Left cardiac atrium (tissue), 4 donors: ENCODE measurements at regions not wholly inside any gene's neighbourhood (a gene's known extent, or its start where the extent isn't known, plus 50 kb on each side); places are given as distances from the start of the nearest gene placed in this dataset.
"Not testable (repeated sequence)": the region's sequence is repeated elsewhere in the genome, so short reads cannot be mapped to it uniquely, and the experiment has no call there.

Source experiments
- ATAC-seq, 2 donors: fragments of 200-7000 bp; cut with Tn5 transposase; one replicate each; pipeline ENCODE4 v1.9.1; 2020; ENCODE audit warnings: mild to moderate bottlenecking in 2 of 2, moderate library complexity in 2 of 2
- DNase-seq: peaks from one replicate; pipeline ENCODE4 v3.0.0-alpha.2; 2020
- intact Hi-C, 2 donors: fragments of 100-400 bp; cut with DNase I; formaldehyde crosslinking; loops; one replicate each; pipeline versions ENCODE4 v1.14.1 to v1.15.1; 2022 to 2023
- donor health status: DM: no; HTN: yes; CAD: no.
- donor health status: DM: no; HTN: yes; CAD: no; lungs with severe emphysema.
- donor health status: DM: yes; HTN: yes; CAD: no.
- donor health status: Dilated cardiomyopathy.

- no peak for ATAC-seq
- no peak for DNase-seq
- intact Hi-C loops: no loop called here
These were observed 404.8 kb downstream of the EPHA5 start for GRCh38 chr4:65265526-65265925.

- no peak for ATAC-seq
- no peak for DNase-seq
- intact Hi-C loops: no loop called here
These were observed 411.0 kb downstream of the EPHA5 start for GRCh38 chr4:65259296-65259695.

- DNase-seq: no peak
- no peak for ATAC-seq
These were observed 419.4 kb downstream of the EPHA5 start for GRCh38 chr4:65250916-65251315.

DNA sequence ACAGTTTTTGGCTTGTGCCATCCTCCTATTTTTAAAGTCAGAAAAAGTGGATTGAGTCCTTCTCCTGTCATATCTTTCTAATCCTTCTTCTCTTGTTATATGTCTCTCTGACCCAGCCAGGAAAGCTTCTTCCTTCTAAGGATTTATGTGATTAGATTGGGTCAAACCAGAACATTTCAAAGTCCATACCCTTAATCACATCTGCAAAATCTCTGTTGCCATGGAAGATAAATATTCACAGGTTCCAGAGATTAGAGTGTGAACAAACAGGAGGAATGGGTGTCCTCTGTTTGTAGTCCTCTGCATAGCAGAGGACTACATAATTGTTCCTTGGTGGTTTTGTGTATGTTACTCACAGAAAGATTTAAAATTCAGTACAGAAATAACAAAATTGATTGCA, 421.2 kb downstream of the EPHA5 start:
- no peak for ATAC-seq
- no peak for DNase-seq
- intact Hi-C loops: no loop called here

More at GRCh38 chr4:65250916-65251315, 419.4 kb downstream of the EPHA5 start:
- intact Hi-C loops: no loop called here

DNA sequence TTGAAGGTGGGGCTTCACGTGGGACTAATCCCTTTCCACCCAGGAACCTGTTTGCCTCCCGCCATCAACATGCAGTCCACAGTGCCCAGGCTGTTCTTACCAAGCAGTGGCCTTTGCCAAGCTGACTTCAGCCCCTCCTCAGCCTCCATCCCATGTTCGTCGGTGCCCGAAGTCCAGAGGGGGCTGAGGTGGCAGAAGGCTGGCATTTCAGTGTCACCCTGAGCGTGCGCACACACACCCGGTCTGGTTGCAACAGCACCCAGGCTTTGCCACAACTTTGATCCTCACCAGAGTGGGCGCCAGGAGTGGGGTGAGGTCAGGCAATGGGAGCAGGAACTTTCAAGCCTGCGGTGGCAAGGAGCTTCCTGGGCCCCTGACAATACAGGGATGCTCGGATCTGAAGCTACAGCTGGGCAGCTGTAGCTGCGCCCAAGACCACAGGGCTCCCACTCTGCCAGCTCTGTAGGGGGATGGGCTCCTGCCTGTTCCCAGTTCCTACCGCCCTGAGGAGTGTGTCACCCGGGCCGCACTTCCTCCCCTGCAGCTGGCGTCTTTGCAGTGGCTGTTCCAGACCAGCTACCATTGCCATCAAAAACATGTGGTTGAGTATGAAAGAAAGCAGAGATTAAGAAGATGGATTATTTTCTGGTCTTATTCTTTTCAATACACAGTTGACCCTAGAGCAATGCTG, 428.0 kb downstream of the EPHA5 start:
- no peak for DNase-seq
- intact Hi-C loops: no loop called here
- no peak for ATAC-seq

DNA sequence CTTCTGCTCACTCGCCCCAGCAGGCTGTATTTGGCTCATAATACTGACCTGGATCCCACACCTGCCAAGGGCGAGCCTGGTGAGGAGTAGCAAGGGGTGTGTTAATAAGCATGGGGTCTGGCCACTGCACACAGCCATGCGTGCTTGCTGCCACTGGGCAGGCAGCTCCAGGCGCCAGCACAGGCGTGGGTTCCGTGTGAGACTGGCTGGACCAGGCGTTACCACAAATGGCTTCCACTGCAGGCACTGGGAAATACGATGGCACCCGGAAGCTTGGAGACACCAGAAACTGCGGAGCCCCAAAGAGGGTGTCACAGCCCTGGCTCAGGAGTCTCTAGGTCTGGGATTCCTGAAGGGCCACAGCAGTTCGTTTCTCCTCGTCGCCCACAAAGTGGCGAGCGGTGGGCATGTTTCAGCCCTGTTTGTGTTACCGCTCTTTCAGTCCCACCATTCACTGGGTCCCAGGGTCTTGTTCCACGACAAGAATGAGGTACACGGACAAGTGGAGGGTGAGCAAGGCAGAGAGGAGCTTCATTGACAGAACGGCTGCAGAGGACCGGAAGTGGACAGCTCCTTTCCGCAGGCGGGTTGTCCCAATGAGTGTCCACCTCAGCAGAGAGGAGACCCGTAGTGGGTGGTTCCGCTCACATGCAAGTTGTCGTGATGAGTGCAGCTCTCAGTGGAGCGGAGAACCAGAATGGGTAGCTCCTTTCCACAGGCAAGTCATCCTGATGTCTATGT, 428.9 kb downstream of the EPHA5 start:
- ATAC-seq (no peak), DNase-seq (no peak)
- intact Hi-C loops: no loop called here

- DNase-seq (no peak), ATAC-seq (no peak)
- intact Hi-C loops: no loop called here
These were observed 436.2 kb downstream of the EPHA5 start for GRCh38 chr4:65234061-65234460.

GRCh38 chr4:65227628-65228027, 442.7 kb downstream of the EPHA5 start:
- ATAC-seq (no peak), DNase-seq (no peak)
- intact Hi-C loops: no loop called here

- ATAC-seq (no peak), DNase-seq (no peak)
- intact Hi-C loops: no loop called here
These were observed 446.7 kb downstream of the EPHA5 start for GRCh38 chr4:65223601-65224000.

GRCh38 chr4:65223074-65223473, 447.2 kb downstream of the EPHA5 start:
- ATAC-seq, DNase-seq, intact Hi-C loops: not testable (repeated sequence)

DNA sequence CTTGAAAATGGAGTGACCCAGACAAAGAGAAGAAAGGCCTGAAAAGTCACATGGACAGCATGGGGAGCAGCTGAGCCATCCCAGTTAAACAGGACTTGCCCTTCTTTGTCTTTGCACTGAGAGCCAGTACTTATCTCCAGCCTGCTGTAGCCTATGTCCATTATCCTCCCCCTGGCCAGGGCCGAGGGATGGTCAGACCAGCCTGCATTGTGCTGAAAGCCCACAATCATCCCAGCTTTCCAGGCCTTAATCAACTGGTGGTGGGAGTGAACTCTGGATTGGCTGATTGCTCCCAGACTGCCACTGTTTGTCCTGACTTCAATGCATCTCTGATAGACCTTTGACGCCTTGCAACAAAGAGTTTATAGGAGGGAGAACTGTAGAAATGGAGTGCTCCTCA, 453.1 kb downstream of the EPHA5 start:
- ATAC-seq (no peak), DNase-seq (no peak)
- intact Hi-C loops: no loop called here

DNA sequence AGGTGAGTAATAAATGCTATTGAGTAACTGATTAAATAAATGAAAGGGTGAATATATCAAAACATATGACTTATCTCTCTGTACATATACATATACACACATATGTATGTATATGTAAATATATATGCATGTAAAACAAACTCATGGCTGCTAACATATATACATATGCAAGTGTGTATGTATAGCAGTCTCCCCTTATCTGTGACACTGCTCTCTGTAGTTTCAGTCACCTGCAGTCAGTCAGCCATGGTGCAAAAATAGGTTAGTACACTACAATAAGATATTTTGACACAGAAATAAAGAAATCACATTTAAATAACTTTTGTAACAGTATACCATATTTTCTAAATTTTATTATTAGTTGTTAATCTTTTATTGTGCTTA, 467.4 kb downstream of the EPHA5 start:
- DNase-seq (no peak), ATAC-seq (no peak)
- intact Hi-C loops: no loop called here

- intact Hi-C loops: no loop called here
- ATAC-seq (no peak), DNase-seq (no peak)
These were observed 468.0 kb downstream of the EPHA5 start for GRCh38 chr4:65202165-65202852.

DNA sequence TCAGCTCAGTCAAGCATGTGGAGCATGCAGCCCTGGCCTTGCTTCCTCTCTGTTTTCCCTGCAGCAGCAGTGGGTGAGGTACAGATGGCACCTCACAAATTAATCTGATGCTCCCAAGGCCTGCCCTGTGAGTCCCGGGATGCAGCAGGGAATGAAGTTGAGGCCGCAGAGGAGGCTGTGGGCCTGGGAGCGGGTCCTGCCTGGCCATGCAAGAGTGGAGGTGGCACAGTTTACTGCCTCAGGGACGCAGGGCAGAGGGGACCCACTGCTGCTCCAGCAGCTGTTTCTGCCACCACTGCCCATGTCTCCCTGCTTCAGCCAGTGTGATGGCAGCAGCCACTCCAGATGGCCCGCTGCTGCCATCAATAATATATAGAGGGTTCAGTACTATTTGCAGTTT, 474.6 kb downstream of the EPHA5 start:
- intact Hi-C loops: no loop called here
- ATAC-seq (no peak), DNase-seq (no peak)

DNA sequence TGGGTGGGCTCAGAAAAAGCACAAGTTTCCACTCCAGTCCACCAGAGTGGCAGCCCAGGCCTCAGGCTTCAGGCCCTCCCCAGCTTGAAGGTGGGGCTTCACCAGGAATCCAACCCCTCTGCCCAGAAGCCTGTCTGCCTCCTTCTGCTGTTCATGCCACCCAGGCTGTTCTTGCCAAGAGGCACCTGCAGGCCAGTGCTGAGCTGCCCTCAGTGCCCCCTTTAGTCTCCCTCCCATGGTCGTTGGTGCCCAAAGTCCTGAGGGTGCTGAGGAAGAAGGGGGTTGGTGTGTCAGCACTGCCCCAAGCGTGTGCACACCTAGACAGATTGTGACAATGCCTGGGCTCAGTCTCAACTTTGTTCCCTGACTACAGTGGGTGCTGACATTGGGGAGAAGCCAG, 475.3 kb downstream of the EPHA5 start:
- ATAC-seq: no peak
- intact Hi-C loops: no loop called here
- DNase-seq: no peak

DNA sequence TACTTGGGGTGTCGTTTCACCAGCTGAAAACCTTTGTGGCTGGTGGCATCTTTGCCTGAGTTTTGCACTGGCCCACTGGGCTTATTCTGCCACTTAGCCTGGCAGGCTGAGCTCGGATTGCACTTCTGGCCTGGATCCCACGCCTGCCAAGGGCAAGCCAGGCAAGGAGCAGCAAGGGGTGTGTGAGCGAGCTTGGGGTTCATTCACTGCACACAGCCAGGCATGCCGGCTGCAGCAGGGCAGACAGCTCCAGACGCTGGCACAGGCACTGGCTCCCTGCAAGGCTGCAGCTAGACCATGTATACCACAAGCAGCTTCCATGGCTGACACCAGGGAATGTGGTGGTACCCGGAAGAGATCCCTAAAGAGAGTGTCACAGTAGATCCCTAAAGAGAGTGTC, 476.3 kb downstream of the EPHA5 start:
- DNase-seq: no peak
- ATAC-seq: peak in 1 of 2 donors; percentile 83
- intact Hi-C loops: no loop called here

DNA sequence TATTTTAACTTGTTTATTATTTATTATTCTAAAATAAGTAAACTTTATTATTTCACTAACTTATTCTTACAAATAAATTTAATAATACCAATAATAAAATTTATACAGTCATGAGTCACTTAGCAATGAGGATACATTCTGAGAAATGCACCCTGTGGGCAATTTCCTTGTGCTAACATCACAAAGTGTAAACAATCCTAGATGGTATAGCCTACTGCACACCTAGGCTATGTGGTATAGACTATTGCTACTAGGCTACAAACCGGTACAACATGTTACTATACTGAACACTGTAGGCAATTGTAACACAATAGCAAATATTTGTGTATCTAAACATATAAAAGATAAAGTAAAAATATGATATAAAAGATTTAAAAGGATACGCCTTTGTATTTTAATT, 479.5 kb downstream of the EPHA5 start:
- DNase-seq (no peak), ATAC-seq (no peak)
- intact Hi-C loops: no loop called here

- intact Hi-C loops: no loop called here
- DNase-seq (no peak), ATAC-seq (no peak)
These were observed 494.7 kb downstream of the EPHA5 start for GRCh38 chr4:65175585-65175984.

GRCh38 chr4:65170768-65171514, 499.3 kb downstream of the EPHA5 start:
- no peak for ATAC-seq

GRCh38 chr4:65167719-65168118, 502.6 kb downstream of the EPHA5 start:
- intact Hi-C loops: no loop called here
- DNase-seq (no peak), ATAC-seq (no peak)

More at GRCh38 chr4:65170768-65171514, 499.3 kb downstream of the EPHA5 start:
- DNase-seq: no peak
- intact Hi-C loops: no loop called here
